Calu3 (cell line): ENCODE measurements at regions not wholly inside any gene's neighbourhood (a gene's known extent, or its start where the extent isn't known, plus 50 kb on each side); places are given as distances from the start of the nearest gene placed in this dataset.

ENCODE experiments used
- BruUV-seq: library from RNA; stranded (reverse); fragments of 400-500 nt; replicated peaks from 2 replicates; lab custom pipeline; 2021; lab: Mats Ljungman, UMichigan
- CTCF ChIA-PET: fragments of 300-600 bp; sonication (Branson Sonifier 250); formaldehyde crosslinking; loops from one replicate; lab custom pipeline; 2022; ENCODE audit warnings: antibody characterized with exemption; lab: Charles Lee
- DNase-seq: peaks from one replicate; pipeline ENCODE4 v3.0.0; 2022
- H3K27ac Mint-ChIP-seq: one replicate; pipeline ENCODE4 v1.8.0; 2022; ENCODE audit warnings: mixed read lengths; ENCODE audit not compliant: unreplicated experiment
- H3K27me3 Mint-ChIP-seq: one replicate; pipeline ENCODE4 v1.8.0; 2022; ENCODE audit warnings: mixed read lengths; ENCODE audit not compliant: unreplicated experiment
- H3K36me3 Mint-ChIP-seq: one replicate; pipeline ENCODE4 v1.8.0; 2022; ENCODE audit warnings: mild to moderate bottlenecking, moderate library complexity, mixed read lengths; ENCODE audit not compliant: insufficient read depth, unreplicated experiment
- H3K4me1 Mint-ChIP-seq: one replicate; pipeline ENCODE4 v1.8.0; 2022; ENCODE audit warnings: mild to moderate bottlenecking, low read depth, mixed read lengths; ENCODE audit not compliant: unreplicated experiment
- H3K4me3 Mint-ChIP-seq: one replicate; pipeline ENCODE4 v1.8.0; 2022; ENCODE audit warnings: mild to moderate bottlenecking, low read depth, moderate library complexity, mixed read lengths; ENCODE audit not compliant: unreplicated experiment
- H3K9me3 Mint-ChIP-seq: one replicate; pipeline ENCODE4 v1.8.0; 2022; ENCODE audit warnings: low read depth, mixed read lengths; ENCODE audit not compliant: unreplicated experiment
- CTCF ChIP-seq: fragments of 200-600 bp; IDR thresholded peaks from one replicate; pipeline ENCODE4 v1.8.0; 2022; ENCODE audit warnings: antibody characterized with exemption; ENCODE audit not compliant: unreplicated experiment
- intact Hi-C: fragments of 100-400 bp; cut with micrococcal nuclease; formaldehyde crosslinking; loops from one replicate; pipeline ENCODE4 v1.10.0; 2022; ENCODE audit not compliant: unreplicated experiment

GRCh38 chr10:106216085-106216484, 948.4 kb downstream of the SORCS1 start:
- peaks cover 5% of the 10 kb centered on the region for H3K9me3 Mint-ChIP-seq
- no peaks in the 10 kb centered on the region for H3K4me1 Mint-ChIP-seq
- no peak overlapping the region for H3K27ac Mint-ChIP-seq
- no peaks in the 10 kb centered on the region for H3K27me3 Mint-ChIP-seq
- no peak overlapping the region for H3K4me3 Mint-ChIP-seq
- BruUV-seq = no TSS peak
- DNase-seq = no peak
- no peaks in the 10 kb centered on the region for H3K36me3 Mint-ChIP-seq
- CTCF ChIA-PET = no interaction called here
- intact Hi-C loops = no loop called here
- TF ChIP-seq CTCF = no peak

GRCh38 chr10:106214243-106214642, 950.3 kb downstream of the SORCS1 start:
- Mint-ChIP-seq H3K27ac (no peak overlapping the region), H3K36me3 (no peaks in the 10 kb centered on the region), H3K9me3 (peaks cover 4% of the 10 kb centered on the region), H3K4me1 (no peaks in the 10 kb centered on the region), H3K27me3 (no peaks in the 10 kb centered on the region), H3K4me3 (no peak overlapping the region)
- no TSS peak for BruUV-seq
- TF ChIP-seq CTCF = no peak
- CTCF ChIA-PET = no interaction called here
- intact Hi-C loops = no loop called here
- no peak for DNase-seq

- no peaks in the 10 kb centered on the region for H3K36me3 Mint-ChIP-seq
- H3K27me3 Mint-ChIP-seq = no peaks in the 10 kb centered on the region
- no peak for DNase-seq
- no peak overlapping the region for H3K27ac Mint-ChIP-seq
- no peak for TF ChIP-seq CTCF
- CTCF ChIA-PET = no interaction called here
- no peaks in the 10 kb centered on the region for H3K4me1 Mint-ChIP-seq
- intact Hi-C loops = no loop called here
- H3K4me3 Mint-ChIP-seq = no peak overlapping the region
- BruUV-seq = no TSS peak
- H3K9me3 Mint-ChIP-seq = peaks cover 4% of the 10 kb centered on the region
Measured at GRCh38 chr10:106213493-106213892, 951.0 kb downstream of the SORCS1 start.

GRCh38 chr10:106198275-106198674, 966.2 kb downstream of the SORCS1 start:
- H3K4me1 Mint-ChIP-seq = no peaks in the 10 kb centered on the region
- no peaks in the 10 kb centered on the region for H3K36me3 Mint-ChIP-seq
- H3K4me3 Mint-ChIP-seq = no peak overlapping the region
- no peak for DNase-seq
- H3K27me3 Mint-ChIP-seq = no peaks in the 10 kb centered on the region
- no peak overlapping the region for H3K27ac Mint-ChIP-seq
- BruUV-seq = no TSS peak
- CTCF ChIA-PET = no interaction called here
- peaks cover 2% of the 10 kb centered on the region for H3K9me3 Mint-ChIP-seq
- intact Hi-C loops = no loop called here
- no peak for TF ChIP-seq CTCF
